HPDE6-E6E7 (cell line): ENCODE measurements at regions not wholly inside any gene's neighbourhood (a gene's known extent, or its start where the extent isn't known, plus 50 kb on each side); places are given as distances from the start of the nearest gene placed in this dataset.

ENCODE experiments used
- DNase-seq: peaks from one replicate; pipeline ENCODE4 v3.0.0; 2011; ENCODE audit warnings: missing footprints; ENCODE audit errors: extremely low spot score

DNA sequence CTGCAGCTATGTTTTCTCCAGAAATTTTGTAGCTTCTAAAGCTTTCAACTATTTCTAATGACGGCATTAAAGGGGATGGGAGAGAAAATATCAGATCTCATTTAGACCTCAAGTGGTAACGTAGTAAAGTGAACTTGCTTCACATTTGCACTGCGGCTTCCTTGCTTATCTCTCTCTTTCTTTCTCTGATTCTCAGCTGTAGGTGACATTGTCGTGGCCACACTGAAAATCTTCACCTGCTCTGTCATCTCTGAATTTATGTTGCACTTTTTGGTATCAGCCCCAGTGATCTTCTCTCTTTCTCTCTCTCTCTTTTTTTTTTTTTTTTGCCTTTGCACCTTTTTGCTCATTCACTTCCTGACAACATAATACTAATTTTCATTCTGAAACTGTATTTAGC lies 254.1 kb upstream of the SATB1 start:
- DNase-seq = no peak

DNA sequence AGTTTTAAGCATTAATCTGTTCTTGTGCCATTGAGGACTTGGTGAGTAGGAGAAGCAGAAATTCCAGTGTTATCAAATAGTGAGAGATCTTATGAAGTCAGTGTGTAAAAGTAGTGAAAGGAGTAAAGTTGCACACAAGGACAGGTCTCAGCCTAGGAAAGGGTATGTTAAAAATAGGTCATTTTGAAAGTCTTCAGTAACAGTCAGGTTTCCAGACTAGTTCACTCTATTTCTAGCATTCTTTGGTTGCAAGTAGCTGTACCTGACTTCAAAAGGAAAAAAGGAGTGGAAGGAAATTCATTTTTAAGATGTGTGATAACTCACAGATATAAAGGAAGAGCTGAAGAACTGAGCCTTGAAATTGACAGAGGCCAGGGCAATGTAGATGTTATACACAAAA lies 250.1 kb upstream of the SATB1 start:
- no peak for DNase-seq

DNA sequence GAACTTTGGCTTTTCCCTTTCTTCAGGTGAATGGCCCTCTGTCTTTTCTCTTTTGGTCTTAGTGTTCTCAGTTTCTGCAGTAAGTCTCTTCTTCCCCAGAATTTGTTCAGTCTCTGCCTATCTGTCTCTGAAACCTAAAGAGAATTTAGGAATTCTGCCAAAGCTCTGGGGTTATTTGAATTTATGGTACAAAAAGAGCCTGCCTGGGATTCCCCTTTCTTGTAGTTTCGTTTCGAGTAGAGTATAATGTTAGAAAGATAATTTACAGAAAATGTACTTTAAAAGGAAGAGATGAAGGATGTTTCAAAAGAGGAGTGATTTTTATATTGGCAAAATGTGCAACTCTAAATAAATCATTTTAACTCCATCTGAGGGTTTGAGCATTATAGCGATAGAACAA lies 247.4 kb upstream of the SATB1 start:
- no peak for DNase-seq

DNA sequence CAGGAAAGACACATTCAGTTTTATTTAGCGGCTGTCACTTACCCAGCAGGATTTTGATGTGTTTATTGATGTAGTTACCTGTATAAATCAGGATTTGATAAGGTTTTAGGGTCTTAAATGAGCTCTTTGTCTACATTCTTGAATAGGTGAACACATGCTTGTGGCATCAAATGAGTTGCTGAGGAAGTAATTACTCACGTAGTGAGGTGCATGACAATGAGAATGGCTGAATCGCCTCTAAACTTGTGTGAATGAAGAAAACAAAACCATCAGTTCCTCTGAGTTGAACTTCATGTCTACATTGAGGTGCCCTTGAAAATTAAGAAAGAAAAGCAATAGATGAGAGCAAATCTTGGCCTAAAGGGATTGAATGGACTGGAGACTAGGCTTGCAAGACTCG lies 245.6 kb upstream of the SATB1 start:
- no peak for DNase-seq

DNA sequence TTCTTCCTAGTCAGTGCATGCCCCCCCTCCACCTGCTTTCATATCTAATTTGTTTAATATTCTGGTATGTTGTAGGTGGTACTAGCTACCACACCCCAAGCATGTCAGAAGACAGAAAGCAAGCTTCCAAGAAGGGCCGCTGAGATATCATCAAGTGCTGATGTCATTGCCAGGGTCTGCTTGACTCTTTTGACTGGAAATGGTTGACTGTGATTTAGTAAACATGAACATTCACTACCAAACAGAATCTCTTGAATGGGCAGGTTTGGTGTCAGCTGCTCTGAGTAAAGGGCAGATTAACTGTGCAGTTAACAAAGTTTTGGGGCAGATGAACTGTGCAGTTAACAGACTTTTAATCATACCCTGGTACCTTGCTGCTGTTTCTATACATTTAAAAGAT lies 244.2 kb upstream of the SATB1 start:
- DNase-seq = no peak

DNA sequence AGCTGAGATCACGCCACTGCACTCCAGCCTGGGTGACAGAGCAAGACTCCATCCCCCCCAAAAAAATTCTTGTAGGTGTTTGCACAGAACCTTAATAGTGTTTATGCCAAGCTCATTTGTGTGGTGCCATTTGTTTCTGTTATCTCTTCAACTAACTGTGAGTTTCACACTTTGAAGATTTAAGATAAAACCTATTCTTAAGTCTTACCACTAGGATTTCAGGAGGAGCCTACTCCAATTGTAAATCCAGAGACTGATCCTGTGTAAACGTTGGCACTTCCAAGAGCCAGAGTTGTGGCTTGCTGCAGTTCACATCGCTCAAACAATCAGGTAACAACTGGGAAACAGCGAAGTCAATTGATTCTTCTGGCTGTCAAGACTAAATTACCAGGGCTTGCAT lies 242.4 kb upstream of the SATB1 start:
- DNase-seq = no peak

DNA sequence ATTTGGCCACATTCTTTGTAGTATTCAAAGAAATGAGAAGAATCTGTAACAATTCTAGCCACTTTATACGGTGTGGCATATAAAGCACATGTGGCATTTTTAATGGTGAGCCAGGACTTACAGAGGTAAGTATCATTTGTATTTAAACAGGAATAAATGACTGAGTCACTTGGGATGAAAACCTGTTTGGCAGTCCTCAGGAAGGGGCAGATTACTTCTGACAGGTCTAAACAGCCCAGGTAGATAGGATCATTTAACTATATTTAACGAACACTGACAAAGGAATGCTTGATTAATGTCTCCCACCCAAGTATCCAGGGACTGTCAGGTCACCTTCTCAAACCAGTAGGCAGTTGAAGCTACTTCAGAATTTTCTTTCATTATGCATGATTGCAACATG lies 241.5 kb upstream of the SATB1 start:
- no peak for DNase-seq

DNA sequence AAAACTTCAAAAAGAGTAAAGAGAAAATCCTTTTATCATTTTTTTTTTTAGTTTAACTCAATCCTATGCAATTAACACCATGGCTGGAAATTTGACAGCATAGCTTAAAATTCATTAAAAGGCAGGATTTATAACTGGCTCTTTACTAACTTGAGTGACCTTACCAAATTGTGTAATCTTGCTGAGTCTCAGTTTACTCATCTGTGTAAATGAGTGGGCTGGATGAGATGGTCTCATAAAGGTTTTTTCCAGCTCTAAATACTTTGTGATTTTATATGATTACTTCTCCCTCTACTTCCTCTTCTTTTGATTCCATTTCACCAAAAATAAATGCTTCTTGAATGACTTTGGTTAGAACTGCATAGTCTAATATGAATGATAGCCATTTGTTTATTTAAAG lies 234.9 kb upstream of the SATB1 start:
- DNase-seq = no peak

DNA sequence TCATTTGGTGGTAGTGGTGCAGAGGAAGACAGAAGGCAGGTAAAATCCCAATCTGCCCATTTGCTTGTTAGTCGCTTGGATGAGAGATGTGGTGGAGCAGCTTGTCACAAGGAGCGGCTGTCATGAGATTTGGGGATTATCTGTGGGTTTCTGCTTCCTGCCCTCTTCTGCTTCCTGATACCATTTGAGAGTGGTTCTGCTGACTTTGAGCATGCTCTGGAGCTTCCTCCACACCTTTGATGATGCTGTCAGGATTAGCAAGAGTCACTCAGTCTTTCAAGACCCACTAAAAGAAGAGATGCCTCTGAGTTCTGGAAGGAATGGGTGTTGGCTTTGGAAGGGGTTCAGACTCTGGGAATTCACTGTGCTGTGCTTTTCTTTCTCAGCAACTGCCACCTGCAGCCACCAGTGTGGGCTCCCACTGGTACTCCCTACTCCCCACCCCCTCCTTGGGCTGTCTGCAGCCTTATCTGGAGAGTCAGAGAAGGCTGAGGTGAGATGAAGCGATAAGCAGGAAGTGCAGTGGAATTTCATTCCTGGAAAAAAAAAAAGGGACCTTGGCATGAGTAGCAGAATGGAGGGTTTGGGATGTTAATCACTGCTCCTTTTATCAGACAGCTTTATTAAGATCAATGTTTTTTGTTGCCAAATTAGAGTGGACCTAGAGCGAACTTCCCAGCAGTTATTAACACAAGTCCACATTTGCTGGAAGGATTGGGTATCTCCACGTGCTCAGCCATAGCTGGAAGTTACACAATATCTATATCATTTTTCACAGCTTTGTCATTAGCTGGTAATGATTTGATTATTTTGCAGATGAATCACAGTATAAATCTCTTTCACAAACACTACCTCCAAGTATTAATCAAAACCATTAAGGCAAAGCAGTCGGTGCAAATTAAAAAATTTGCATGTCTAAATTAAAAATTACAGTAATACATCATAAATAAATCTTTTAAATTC lies 233.0 kb upstream of the SATB1 start:
- DNase-seq = no peak

DNA sequence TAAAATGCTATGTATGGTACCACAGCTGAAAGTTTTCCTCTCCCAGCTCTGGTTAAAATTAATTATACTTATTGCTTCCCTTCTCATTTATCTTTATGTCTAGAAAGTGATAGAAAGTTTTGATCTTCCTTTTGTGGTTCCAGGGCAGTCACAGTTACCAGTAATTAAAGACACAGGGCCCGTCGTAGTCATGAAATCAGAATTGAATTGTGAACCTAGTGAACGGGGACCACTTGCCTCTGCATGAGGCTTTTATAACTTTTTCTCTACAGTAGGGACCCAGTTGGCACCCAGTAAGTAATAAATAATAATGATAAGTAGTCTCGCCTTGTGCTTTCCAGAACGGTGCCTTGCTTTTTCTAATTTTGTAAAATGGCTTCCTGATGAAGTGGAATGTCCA lies 231.7 kb upstream of the SATB1 start:
- DNase-seq = no peak

DNA sequence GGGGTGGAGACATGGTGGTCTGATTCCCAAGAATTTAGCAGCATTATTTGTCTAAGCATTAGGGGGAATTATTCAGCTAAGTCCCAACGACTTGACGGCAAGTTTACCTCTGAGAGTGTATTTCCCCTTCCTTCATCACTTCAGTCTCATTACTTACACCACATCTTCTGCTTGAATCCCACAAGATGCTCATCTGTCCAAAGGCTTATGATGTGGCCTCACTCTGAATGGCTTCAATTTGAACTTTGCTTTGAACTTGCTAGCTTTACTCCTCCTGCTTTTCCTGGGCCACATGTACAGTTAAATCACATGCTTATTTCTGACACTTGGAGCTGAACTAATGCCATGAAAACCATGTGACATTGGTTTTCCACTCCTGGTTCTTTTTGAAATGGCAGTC lies 231.3 kb upstream of the SATB1 start:
- DNase-seq = no peak

DNA sequence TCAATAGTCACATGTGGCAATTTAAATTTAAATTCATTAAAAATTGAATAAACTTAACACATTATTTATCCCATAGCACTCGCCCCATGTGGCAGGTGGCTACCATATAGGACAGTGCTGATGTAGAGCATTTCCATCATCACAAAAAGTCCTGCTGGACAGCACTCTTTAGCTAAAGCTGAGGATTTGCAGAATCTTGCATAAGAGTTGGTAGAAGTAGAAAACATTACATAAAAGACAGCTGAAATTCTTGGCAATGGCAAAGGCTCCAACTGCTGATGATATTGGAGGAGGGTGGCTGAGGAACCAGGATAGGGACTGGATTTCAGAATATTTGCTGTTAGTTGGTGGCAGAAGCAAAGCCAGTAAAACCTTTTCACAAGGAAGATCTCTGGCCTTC lies 230.7 kb upstream of the SATB1 start:
- no peak for DNase-seq

DNA sequence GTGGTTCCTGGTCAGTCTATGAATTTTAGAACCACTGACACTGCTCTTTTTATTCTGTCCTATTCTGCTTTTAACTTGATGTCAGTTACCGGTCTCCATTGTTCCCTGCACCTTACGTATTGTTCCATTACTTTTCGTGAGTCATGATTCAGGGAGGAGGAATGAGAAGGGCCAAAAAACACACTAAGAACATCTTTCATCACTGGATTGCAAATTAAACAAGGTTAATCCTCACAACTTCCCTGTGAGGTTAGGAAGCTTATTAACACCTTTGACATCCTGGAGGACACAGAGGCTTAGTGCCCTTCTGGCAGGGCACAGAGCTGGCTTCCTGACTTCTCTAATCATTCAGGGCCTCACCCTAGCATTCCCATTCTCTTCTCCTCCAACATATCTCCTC lies 227.6 kb upstream of the SATB1 start:
- DNase-seq = no peak

DNA sequence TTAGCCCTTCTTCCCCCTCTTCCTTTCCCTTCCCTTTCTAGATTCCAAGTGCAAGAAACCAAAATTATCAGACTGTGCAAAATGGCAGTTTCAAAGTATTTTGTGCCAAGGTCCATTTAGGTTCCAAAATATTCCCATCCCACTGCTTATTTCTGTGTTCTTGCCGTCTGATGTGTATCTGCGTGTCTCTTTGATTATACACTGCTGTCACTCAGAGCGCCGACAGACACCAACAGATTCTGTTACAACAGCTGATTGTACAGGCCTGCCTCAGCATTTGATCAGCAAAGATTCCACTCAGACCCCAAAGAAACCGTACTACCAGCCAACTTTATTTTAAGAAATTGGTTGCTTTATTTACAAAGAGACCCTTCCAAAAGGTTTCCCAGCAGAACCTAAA lies 225.6 kb upstream of the SATB1 start:
- DNase-seq = no peak

DNA sequence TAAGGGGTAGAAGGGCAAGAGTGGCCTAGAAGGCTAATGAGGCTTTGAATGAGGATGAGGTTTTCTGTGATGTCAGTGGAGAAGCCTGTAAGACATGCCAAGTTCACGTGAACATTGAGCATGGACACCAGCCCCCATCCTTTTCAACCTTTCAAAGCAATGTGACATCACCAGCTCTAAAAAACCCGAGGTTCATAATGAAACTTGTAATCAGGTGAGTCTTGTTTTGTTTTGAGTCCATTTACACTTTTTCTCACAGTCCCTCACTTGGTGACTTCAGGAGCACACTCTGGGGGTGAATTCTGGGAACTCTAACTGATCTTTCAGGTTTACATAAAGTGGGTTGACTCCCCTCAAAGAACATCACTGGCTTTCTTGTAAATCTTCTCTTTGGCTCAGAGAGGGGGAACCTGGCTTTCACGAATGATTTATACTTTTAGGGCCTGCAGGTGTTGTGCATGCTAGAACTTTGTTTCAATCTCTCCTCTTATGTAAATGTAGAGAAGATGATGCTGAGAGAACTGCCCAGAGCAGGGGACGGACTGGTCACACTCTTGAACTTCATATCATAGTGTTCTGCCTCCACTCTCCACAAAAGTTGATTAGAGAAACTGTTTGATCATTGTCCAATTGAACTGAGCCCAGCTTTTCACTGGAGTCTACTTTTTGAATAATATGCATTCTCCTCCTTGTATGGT lies 224.7 kb upstream of the SATB1 start:
- DNase-seq = no peak

DNA sequence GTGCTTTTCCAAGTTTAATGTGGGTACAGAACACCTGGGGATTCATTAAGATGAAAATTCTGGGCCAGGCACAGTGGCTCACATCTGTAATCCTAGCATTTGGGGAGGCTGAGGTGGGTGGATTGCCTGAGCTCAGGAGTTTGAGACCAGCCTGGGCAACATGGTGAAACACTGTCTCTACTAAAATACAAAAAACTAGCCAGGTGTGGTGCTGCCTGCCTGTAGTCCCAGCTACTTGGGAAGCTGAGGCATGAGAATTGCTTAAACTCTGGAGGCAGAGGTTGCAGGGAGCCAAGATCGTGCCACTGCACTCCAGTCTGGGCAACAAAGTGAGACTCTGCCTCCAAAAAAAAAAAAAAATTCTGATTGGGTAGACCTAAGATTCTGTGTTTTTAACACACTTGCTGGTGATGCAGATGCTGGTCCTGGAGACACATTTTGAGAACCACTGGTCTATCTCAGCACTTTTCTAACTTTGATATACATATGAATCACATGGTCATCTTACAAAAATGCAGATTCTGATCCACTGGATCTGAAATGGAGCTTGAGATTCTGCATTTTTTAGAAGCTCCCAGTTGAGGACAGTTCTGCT lies 223.8 kb upstream of the SATB1 start:
- DNase-seq = no peak

DNA sequence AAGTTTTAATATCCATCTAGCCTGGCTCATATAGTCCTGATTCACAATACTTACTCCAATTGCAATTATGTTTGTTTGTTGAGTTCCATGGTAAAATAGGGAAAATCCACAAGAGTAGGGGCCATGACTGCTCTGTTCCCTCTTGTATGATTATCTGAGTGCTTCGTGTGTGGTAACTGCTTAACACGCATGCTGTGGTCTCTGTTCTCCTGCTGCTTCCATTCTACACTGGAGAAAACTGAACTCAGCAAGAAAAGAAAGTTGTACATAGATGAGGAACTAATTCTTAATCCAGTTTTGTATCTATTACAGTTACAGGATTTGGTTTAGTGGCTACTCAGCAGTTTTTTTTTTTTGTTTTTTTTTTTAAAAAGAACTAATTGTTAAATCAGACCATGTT lies 223.0 kb upstream of the SATB1 start:
- no peak for DNase-seq

DNA sequence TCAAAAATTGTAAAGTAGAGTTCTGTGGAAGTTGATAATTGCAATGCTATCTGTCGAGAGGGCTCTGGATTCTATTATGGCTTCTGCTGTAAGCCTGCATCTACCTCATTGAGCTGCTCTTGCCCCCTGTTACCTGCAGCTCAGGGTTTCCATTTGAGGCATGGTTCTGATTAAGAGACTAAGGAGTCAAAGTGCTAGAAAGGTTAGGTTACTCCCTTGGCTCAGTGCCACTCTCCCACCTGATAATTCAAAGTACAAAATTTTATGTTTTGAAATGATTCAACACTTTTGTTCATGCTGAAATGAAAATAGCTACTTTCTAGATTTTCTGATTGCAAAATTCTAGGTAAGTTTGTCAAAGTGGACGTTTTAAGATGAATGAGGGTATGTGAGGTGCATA lies 220.5 kb upstream of the SATB1 start:
- no peak for DNase-seq

DNA sequence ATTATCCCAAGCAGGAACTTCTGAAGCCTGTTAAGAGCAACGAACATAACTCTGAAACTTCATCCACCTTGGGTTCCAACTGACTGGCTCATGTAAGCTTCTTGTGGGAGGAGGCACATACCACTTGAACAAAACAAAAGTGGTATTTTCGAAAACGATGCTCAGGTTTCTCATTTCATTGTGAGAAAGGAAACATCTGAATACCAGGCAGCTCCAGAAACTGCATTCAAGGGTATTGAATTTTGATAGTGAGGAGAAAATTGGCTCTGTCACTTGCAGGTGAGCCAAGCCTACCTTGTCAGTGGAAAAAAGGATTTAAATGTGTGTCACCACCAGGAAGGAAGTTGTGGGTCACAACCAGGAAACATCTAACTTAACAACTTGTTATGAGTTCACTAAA lies 218.1 kb upstream of the SATB1 start:
- no peak for DNase-seq

DNA sequence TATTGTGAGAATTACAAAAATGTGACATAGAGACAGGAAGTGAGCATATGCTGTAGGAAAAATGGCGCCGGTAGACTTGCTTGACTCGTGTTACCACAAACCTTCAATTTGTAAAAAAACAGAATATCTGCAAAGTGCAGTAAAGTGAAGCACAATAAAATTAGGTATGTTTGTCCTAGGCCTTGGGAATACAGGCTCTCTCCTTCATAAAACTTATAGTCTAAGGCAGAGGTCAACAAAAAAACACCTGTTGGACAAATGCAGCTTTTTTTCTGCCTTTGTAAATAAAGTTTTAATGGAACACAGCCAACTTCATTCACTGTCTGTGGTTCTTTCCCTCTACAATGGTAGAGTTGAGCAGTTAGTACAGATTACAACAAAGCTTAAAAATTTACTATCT lies 216.8 kb upstream of the SATB1 start:
- no peak for DNase-seq

DNA sequence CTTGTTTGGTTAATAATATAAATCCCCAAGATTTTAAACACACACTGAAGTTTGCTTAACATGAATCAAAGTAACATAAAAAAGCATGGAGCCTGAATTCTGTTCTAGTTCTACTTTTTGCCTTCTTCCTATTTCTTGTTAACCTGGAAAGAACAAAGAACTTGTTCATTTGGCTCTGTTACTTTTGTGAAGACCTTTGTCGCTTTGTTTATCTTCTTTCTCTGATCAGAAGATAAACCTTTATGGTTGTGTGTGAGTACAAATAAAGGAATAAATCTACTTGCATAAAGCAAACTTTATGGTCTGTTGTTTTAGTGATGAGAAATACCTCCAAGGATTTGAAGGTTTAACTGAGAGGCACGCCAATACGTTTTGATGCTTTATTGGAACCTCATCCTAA lies 210.1 kb upstream of the SATB1 start:
- DNase-seq = no peak

DNA sequence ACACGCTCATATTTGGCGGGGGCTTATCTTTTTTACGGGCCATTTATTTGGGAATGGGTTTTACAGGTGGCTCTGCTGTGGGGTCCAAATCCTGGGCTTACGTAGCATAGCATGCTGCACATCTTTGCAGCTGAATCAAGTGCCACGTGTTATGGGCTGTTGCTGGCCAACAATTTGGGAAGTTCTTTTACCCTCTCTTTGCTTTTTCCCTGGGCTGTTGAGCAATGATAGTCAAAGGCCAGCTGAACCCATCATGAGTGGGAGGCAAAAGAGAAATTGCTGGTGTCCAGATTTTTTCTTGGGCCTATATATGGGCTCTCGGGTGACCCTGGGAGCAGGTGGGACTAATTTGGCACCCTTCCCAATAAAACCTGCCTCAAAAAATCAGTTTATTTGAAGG lies 209.3 kb upstream of the SATB1 start:
- no peak for DNase-seq

DNA sequence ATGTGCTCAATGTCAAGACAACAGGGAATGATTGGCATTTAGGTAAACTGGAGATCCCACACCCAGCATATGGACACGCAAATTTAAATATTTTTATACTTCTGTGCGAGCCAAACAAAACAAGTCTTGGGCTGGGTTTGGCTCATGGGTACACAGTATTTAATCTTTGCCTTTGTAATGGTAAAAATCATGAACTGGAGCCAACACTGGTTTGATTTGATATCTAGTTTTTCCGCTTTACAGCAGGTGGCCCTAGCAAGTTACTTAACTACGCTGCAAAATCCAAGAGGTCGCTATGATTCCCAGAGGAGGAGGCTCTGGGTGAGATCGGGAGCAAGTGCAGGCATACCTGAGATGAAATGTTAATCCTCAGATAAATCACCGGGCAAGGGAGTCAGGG lies 207.9 kb upstream of the SATB1 start:
- no peak for DNase-seq
